ENCODE measurements at regions not wholly inside any gene's neighbourhood (a gene's known extent, or its start where the extent isn't known, plus 50 kb on each side); places are given as distances from the start of the nearest gene placed in this dataset.

DNA sequence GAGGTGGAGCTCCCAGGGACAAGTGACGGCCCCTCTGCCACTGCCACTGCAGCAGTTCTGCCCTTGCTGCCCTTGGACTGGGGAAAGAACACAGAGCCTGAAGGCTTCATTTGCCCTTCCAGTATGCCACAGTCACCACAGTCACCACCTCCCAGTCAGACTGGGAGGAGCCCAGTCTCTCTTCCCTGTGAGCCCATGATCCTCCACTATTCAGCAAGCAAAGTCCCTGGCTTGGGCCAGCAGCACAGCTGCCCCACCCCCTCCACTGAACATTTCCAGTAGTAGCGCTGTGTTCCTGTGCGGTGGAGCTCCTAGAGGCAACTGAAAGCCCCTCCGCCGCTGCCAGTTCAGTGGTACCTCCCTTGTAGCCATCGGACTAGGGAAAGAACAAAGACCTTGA lies 329.4 kb downstream of the MAN2A1 start:
- TF ChIP-seq, protein P1, sequence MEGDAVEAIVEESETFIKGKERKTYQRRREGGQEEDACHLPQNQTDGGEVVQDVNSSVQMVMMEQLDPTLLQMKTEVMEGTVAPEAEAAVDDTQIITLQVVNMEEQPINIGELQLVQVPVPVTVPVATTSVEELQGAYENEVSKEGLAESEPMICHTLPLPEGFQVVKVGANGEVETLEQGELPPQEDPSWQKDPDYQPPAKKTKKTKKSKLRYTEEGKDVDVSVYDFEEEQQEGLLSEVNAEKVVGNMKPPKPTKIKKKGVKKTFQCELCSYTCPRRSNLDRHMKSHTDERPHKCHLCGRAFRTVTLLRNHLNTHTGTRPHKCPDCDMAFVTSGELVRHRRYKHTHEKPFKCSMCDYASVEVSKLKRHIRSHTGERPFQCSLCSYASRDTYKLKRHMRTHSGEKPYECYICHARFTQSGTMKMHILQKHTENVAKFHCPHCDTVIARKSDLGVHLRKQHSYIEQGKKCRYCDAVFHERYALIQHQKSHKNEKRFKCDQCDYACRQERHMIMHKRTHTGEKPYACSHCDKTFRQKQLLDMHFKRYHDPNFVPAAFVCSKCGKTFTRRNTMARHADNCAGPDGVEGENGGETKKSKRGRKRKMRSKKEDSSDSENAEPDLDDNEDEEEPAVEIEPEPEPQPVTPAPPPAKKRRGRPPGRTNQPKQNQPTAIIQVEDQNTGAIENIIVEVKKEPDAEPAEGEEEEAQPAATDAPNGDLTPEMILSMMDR (conservative IDR thresholded peaks at IDR 0.05; ENCODE audit: low read length) = no peak
- no peak for TF ChIP-seq EZH2phosphoT487 (IDR thresholded peaks at IDR 0.05; ENCODE audit: borderline replicate concordance, low read depth, low read length)
